NCI-H1436 treated with DMSO at 0.1 percent for 48 hours (cell line): ENCODE measurements at regions not wholly inside any gene's neighbourhood (a gene's known extent, or its start where the extent isn't known, plus 50 kb on each side); places are given as distances from the start of the nearest gene placed in this dataset.
"Not testable (repeated sequence)": the region's sequence is repeated elsewhere in the genome, so short reads cannot be mapped to it uniquely, and the experiment has no call there.

ENCODE experiments used
- DNase-seq: peaks from one replicate; lab custom pipeline; 2025; lab: John Stamatoyannopoulos, UW

DNA sequence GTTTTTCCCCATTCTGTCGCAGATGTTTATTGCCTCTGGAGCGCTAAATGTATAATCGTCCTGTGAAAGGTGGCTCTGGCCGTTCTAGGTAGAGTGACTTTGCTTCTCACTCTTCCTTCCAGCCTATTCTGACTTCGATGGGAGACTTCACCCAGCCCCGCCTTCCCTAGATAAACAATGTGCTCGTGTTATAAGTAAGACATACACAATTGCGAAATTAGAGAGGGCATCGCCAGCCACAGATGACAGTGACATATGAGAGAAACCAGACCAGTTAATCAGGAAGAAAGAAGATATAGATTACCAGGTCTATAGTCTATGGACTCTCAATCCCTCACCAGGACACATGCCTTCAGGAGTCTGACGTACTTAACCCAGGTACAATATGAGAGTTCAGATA is 1050.5 kb upstream of the AUTS2 start:
- no peak for DNase-seq

DNA sequence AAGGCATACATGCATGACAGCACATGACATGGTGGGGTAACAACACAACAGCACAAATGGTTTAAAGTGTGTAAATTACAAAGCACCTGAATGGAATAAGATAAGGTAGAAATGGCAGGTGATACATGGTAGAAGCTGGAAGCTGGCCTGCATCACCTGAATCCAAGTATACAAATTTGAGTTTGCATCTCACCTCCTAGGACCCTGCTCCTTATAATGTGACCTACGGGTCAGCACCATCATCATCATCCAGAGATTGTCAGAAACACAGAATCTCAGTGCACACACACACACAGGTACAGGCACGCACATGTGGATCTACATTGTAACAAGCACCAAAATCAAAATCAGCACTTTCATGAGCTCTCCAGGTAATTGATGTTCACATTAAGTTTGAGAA is 1048.2 kb upstream of the AUTS2 start:
- DNase-seq, result no peak

DNA sequence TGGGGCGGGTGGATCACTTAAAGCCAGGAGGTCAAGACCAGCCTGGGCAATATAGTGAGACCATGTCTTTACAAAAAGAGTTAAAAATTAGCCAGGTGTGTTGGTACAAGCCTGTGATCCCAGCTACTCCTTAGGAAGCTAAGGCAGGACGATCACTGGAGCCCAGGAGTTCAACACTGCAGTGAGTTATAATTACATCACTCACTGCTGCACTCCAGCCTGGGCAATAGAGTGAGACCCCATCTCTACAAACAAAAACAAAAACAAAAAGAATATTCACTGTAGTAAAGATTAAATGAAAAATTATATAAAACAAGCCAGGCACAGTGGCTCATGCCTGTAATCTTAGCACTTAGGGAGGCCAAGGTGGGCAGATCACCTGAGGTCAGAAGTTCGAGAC is 1047.6 kb upstream of the AUTS2 start:
- DNase-seq, result no peak

DNA sequence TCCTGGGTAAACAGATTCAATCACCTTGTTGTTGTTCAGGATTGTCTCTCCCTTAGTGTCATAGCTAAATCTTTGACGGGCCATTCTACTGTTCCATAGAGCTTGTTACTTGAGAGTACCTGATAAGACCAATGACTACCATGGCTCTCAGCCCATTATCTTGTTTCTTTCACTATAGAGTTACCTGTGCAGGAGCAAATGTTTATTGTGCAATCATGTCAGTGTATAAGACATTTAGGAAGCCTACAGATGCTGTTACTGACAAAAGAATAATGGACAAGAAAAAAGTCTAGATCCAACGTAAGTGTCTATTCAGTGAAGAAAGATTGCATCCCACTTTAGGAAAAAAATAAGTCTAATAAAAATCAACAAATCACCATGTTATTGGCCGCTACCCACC is 1041.7 kb upstream of the AUTS2 start:
- no peak for DNase-seq

DNA sequence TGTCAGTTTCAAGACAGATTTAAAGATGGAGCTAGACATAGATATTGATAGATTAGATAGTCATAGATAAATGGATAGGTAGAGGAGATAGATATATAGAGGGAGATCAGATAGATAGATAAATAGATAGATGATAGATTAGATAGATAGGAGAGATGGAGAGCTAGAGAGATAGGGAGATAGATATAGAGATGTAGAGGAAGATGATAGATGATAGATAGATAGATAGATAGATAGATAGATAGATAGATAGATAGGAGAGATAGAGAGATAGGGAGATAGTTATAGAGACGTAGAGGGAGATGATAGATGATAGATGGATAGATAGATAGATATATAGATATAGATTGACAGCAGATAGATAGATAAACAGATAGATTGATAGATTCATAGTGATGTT is 1038.8 kb upstream of the AUTS2 start:
- DNase-seq, result no peak

DNA sequence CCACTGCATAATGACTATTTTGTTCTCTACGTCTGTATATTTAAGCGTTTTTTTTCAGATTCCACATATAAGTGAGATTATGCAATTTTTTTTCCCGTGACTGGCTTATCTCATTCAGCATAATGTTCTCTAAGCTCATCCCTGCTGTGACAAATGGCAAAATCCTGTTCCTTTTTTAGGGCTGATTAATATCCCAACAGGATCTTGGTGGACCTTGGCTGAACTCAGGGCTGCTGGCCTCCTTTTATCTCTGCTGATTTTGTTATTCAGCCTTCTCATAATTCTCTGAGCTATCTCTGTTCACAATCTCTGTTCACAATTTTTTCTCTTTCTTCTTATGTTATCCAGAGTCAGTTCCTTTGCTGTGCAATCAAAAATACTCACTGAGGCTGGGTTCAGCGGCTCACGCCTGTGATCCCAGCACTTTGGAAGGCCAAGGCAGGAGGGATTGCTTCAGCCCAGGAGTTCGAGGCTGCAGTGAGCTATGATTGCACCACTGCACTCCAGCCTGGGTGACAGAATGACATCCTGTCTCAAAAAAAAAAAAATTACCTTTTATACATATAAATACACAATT is 1035.9 kb upstream of the AUTS2 start:
- no peak for DNase-seq

- DNase-seq, result no peak
Observed at GRCh38 chr7:68564306-68565135, 1033.8 kb upstream of the AUTS2 start.

DNA sequence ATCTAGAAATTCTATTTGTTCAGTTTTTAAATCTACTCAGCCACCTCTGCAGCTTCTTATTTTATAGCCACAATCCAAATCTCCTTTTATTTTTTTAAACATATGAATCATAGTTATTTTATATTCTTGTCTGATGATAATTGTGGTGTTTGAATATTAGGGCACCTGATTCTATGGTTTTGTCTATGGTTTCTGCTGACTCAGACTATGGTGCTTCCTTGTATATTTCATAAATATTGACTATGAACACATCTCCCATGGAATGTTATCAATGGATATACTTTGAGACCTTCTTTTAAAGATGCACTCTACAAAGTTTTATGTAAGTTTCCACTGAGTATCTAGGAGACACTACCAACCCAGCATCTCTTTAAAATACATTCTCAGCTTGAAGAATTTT is 1027.0 kb upstream of the AUTS2 start:
- no peak for DNase-seq

GRCh38 chr7:68573271-68574005 is 1024.8 kb upstream of the AUTS2 start:
- peak; percentile 27 for DNase-seq

- no peak for DNase-seq
Observed at GRCh38 chr7:68576366-68576765, 1021.9 kb upstream of the AUTS2 start.

GRCh38 chr7:68581417-68581816 is 1016.9 kb upstream of the AUTS2 start:
- no peak for DNase-seq

DNA sequence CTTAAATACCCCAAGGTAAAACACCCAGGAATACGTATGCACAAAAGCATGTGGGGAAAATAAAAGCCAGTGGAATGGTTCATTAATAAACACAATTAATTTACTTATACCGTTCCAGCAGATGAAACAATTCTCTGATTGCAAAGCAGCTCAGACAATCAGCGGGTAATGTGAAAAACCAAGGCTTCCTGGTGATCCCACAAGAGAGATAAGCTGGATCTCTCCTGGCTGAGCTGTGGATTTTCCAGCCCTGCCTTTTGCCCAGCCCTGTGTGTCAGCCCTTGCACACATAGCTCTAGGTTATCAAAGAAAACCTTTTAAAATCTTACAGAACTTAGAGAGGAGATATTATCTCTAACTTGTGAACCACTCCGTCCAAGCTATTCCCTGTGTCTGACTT is 1010.7 kb upstream of the AUTS2 start:
- no peak for DNase-seq

- no peak for DNase-seq
Observed at GRCh38 chr7:68601826-68602225, 996.4 kb upstream of the AUTS2 start.

DNA sequence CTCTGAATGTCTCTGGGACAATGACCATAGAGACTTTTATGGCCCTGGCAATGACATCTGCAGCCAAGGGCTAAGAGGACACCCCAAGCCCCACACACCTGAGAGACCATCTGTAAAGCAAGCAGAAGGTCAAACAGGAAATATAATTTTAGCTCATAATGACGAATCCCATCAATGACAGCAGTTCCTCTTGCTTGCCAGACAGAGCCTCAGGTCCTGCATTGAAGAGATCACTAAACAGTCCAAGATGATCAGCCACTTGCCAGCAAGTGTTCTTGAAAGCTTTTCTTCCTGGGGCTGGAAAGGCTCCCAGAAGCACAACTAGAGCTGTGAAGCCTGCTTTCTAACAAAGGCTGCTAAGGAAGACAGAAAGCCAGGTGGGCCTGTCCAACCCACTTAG is 993.7 kb upstream of the AUTS2 start:
- no peak for DNase-seq

DNA sequence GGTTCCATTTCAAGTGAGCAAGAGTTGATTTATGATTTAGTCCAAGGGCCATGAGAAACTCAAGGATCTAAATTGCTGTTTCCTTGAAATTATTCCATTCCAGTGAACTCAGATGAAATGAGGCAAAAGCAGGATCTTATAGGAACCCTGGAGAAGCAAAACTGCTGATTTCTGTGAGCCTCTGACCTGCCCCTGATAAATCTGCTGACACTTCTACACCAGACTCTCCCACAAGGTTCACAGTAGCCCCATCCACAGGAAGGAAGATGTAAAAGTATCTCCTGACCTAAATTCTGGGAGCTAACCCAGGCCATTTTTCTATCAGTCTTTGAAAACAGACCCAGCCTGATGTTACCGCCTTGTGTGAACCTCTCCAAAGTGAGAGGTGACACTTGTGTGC is 987.6 kb upstream of the AUTS2 start:
- DNase-seq, result no peak

GRCh38 chr7:68613405-68613804 is 984.9 kb upstream of the AUTS2 start:
- DNase-seq, result no peak

- DNase-seq, result no peak
Observed at GRCh38 chr7:68613897-68614296, 984.4 kb upstream of the AUTS2 start.

- DNase-seq, result no peak
Observed at GRCh38 chr7:68619526-68619925, 978.7 kb upstream of the AUTS2 start.

DNA sequence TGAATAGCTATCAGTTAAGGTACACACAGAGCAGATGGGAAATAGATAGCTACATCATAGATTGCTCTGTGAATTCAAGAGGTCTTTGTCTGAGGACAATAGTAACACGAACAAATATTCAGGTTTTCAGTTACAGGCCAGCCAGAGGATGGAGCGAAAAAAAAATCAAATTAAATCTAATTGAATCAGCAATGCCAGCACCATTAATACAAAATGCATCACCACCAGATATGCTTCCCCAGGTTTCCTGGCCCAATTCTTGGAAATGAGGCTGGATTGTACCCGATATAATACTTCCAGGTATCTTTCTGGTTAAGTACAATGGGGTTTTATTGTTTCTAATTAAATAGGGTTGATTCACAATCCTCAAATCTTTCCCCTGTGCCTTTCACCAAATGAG is 975.8 kb upstream of the AUTS2 start:
- DNase-seq, result no peak

- no peak for DNase-seq
Observed at GRCh38 chr7:68623030-68623429, 975.2 kb upstream of the AUTS2 start.

- no peak for DNase-seq
Observed at GRCh38 chr7:68627247-68627864, 970.9 kb upstream of the AUTS2 start.

DNA sequence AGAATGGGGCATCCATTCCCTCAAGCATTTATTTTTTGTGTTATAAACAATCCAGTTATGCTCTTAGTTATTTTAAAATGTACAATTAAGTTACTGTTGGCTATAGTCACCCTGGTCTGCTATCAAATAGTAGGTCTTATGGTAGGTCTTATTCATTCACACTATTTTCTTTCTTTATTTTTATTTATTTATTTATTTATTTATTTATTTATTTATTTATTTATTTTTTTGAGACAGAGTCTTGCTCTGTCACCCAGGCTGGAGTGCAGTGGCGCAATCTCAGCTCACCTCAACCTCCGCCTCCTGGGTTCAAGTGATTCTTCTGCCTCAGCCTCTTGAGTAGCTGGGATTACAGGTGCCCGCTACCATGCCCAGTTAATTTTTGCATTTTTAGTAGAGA is 967.4 kb upstream of the AUTS2 start:
- not testable (repeated sequence) for DNase-seq

- no peak for DNase-seq
Observed at GRCh38 chr7:68640103-68640502, 958.2 kb upstream of the AUTS2 start.
